GM18520 (cell line): ENCODE measurements at regions not wholly inside any gene's neighbourhood (a gene's known extent, or its start where the extent isn't known, plus 50 kb on each side); places are given as distances from the start of the nearest gene placed in this dataset.

Experiments used
- ATAC-seq: cut with Tn5 transposase; IDR thresholded peaks from one replicate; pipeline ENCODE4 v1.9.1; 2021; ENCODE audit not compliant: unreplicated experiment

- no peak for ATAC-seq
These were observed 74.0 kb upstream of the BCOR start for GRCh38 chrX:40171513-40172400.

GRCh38 chrX:40170830-40171512, 73.2 kb upstream of the BCOR start:
- ATAC-seq, result no peak

- no peak for ATAC-seq
These were observed 71.7 kb upstream of the BCOR start for GRCh38 chrX:40169193-40170101.

GRCh38 chrX:40168480-40169011, 70.8 kb upstream of the BCOR start:
- no peak for ATAC-seq

- no peak for ATAC-seq
These were observed 70.2 kb upstream of the BCOR start for GRCh38 chrX:40167850-40168479.

DNA sequence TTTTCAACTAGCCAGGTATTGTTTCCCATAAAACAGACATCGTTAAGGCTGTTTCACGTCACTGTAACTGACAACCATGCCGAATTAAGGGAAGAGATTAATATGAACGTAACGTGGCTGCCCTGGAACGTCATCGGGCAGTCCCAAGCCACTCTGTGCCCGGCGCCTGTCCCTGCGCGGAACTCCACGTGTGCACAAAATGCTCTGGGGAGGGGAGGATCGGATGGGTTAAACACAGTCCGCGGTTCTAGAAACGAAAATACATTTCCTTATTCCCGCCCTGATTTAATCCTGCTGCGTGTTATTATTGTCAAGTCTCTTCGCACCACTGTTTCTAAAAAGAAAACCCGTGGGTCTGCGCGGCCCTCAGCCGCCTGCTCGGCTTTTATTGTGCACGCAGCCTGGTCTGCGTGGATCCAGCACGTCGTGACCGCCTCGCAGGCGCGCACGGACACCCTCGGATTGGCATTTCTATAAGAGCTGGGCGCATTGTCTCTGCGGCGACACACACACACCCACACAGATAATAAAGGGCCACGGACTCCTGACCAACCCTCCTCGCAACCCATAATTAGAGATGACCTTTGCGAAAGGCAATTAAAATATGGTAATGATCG, 69.6 kb upstream of the BCOR start:
- ATAC-seq, result no peak

DNA sequence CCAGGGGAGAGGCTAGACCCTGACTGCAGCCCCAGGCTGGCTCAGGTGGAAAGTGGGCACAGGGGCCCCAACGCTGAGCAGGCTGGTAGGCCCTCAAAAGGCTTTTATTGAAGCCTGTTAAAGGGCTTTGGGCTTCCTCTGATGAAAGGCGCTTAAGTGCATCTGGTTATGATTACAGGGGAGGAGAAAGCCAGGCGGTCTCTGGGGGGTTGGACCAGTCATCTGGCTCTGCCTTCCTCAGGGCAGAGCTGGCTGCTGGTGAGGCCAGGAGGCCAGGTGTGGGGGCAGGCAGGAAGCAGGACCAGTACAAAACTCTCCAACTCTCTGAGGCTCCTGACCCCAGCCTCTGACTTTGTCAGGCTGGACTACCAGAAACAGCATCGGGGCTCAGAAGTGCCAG, 68.8 kb upstream of the BCOR start:
- no peak for ATAC-seq

DNA sequence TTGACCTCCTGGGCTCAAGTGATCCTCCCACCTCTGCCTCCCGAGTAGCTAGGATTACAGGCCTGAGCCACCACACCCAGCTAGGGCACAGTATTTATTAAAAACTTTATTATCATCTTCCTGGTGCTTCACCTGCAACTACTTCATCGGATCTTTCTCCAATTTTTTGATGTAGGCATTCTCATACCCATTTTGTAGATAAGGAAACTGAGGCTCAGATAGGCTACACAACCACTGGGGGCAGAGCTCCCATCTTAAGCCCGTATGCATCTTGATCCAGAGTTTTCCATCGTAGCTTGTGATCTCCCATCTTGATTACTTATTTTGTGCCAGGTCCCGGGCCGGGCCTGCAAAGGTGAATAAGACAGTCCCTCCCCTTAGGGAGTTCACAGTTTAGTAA, 68.1 kb upstream of the BCOR start:
- ATAC-seq, result no peak

DNA sequence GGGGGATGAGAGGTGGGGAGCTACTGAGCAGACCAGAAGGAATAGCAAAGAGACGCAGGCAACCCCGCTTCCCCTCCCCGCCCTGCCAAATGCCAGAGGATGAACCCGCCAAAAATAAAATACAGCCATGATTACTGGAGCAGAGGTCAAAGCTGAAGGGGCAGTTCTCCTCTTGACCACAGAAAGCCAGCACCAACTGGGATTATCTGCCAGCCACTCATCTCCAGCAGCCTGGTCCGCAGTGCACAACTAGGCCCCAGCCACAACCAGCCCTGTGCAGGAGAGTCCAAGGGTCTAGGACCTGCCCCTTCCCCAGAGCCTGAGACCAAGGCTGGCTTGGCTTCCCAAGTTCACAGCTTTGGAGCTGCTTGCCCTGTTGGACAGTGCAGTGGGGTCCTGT, 67.4 kb upstream of the BCOR start:
- no peak for ATAC-seq

DNA sequence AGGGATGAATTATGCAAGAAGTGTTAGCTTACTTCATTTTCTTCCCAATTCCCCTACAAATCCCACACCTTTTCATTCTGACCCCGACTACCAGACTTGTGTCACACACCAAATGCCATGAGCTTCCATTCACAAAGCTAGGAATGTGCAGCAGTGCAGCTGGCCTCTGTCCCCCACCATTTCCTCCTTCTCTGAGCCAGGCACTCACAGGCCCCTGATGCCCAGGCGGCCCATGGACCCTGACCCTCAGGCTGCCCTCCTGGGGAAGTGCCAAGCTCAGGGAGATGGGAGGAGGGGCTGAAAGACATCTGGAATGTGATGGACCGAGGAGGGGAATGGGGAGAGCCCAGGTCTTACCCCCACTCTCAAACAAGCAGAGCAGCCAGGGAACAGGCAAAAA, 67.0 kb upstream of the BCOR start:
- ATAC-seq, result no peak

GRCh38 chrX:40158036-40158706, 60.4 kb upstream of the BCOR start:
- ATAC-seq, result no peak

DNA sequence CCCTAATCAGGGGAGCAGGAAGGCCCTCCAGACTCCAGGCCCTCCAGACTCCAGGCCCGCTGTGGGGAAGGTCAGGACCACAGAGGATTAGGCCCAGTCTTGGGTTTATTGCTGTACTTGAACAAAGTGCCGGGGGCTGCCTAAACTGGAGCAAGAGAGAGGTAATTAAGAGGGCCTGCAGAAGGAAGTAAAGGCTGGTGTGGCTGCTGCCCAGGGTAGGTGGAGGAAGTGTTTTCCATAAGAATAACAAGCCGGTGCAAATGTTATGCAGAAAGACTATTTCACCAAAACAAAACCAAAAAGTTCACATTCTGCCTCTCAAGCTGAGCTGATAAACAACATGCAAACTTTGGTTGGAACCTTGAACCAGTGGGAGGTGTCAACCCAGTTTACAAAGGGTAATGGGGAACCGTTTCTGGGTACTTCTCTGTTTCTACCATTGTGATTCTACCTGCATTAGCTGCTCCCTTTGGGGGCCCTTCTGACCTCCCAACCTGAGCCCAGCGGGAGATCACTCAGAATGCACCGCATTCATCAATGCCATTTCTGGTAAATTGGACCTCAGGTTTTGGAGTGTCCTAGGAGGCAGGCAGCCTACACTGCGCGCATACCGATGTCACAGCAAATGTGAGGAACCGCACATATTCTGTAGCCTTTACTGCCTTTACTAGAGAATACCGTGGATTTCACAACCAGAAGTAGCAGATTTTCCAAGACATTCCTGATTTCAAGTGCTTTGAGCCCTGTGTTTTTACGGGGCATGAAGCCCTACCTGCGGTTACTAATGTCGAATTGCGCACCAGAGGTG, 59.7 kb upstream of the BCOR start:
- no peak for ATAC-seq

DNA sequence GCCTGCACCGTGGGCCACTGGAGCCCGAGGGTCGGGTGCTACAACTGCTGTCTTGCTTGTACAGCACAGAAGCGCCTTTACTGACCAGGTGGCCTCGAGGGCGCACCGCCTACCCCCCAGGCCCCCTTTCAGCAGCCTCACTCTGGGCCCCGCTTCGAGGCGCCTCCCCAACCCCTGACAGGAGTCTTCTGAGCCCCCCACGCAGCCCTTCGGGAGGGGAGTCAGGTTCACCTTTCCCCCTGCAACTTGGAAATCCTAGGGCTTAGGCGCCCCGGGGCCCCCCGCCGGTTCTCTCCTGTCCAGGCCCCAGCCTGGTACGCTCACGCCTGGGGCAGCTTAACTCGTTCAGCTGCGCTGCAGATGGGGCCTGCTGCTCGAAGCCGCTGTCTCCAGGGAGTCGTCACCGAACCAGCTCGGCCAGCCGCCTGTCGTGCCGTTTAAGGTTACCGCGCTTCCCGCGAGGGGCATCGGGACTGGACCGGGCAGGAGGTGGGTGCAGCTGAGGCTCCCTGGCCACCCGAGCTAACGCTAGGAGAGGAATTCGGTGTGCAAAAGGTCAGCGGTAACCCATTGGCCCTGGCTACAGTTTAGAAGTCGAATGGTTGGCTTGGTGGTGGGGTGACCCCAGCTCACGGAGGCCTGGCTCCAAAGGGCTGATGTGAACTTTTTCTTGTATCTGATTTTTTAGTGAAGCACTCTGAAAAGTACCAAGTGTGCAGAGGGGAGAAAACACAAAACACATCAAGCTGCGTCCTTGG, 58.9 kb upstream of the BCOR start:
- no peak for ATAC-seq

DNA sequence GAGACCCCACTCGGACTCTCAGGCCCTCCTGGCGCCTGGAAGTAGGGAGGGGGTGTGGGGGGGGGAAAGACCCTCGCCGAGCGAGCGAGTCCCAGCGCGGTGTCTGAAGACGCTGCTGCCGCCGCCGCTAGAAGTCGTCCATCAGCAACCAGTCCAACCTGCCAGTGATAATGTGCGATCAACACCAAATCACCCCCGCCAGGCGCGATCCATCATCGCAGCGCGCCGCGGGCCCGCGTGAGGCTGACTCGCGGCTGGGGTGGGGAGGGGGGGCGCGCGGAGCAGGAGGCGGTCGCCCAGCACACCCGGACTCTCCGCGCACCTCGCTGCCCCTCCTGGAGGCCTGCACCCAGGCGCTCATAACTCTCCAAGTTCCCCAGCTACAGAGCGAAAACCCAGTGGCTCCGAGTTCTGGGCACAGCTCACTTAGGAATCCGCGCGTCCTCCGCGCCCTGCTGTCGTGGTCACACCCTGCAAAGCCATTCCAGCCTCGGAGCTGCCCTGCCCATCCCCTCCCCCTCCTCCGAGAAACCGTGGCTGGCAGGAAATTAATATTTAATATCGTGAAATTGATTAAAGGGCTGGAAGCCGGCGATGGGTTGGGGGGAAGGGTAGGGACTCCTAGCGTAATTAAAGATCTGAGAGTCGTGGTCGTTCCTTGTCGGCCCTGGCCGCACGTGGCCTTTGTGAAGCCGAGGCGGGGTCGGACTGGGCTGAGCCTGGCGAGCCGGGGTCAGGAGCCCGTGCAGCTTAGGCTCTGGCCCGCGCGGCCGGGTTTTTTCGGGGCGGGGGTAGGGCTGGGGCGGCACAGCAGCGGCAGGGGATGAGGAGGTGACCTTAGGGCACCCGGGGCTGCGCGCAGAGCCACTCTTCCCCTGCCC, 58.1 kb upstream of the BCOR start:
- no peak for ATAC-seq

GRCh38 chrX:40154853-40155588, 57.3 kb upstream of the BCOR start:
- no peak for ATAC-seq

DNA sequence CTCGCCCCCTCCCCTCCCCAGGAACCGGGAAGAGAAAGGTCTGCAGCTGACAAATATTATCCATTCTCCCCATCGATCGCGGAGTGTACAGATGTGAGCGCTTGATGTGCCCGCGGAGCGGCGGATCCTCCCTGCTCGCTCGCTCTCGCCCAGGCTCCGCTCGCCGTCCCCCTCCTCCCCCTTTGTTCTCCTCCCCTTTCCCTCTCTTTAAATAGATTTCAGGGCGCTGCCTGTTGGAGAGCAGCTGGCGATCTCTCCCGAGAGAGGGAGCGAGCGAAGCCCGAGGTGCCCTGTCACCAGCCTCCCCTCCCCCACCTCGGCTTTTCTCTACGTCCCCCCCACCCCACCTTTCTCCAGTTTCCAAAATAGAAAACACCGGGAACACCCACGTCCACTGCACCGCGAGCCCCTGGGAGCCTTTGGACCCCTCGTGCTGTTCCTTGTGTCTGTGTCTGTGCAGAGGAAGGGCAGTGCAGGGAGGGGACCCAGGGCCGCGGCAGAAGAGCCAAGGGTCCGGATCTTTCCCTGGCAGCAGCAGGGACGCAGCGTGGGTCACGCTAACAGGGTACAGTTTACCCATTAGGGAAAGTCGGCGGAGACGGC, 56.6 kb upstream of the BCOR start:
- no peak for ATAC-seq
